ENCODE measurements at regions not wholly inside any gene's neighbourhood (a gene's known extent, or its start where the extent isn't known, plus 50 kb on each side); places are given as distances from the start of the nearest gene placed in this dataset.

GRCh38 chr3:168322941-168323340 lies 227.2 kb upstream of the GOLIM4 start:
- Histone ChIP-seq H3K27me3 (ENCODE audit: insufficient read depth, poor library complexity, severe bottlenecking) (no peaks in the 10 kb centered on the region), H3K4me3 (replicated peaks; ENCODE audit: insufficient read depth, low read length) (no peak overlapping the region), H3K27ac (replicated peaks) (no peak overlapping the region)
- TF ChIP-seq POLR2AphosphoS5 (IDR thresholded peaks at IDR 0.05; ENCODE audit: low read depth) (no peak), SPI1 (IDR thresholded peaks at IDR 0.05; ENCODE audit: borderline replicate concordance, low read depth) (no peak), CTCF (IDR thresholded peaks at IDR 0.05; ENCODE audit: insufficient read depth, low read length) (no peak), REST (IDR thresholded peaks at IDR 0.05; ENCODE audit: insufficient replicate concordance, low read depth) (no peak), GABPA (IDR thresholded peaks at IDR 0.05; ENCODE audit: low read depth) (no peak)
- DNase-seq (ENCODE audit: low read depth in 1 of 2, low spot score in 1 of 2), result no peak

GRCh38 chr3:168314166-168314565 lies 218.4 kb upstream of the GOLIM4 start:
- Histone ChIP-seq H3K27me3 (ENCODE audit: insufficient read depth, poor library complexity, severe bottlenecking) (no peaks in the 10 kb centered on the region), H3K27ac (replicated peaks) (no peak overlapping the region), H3K4me3 (replicated peaks; ENCODE audit: insufficient read depth, low read length) (no peak overlapping the region)
- no peak for TF ChIP-seq GABPA (IDR thresholded peaks at IDR 0.05; ENCODE audit: low read depth)
- no peak for TF ChIP-seq CTCF (IDR thresholded peaks at IDR 0.05; ENCODE audit: insufficient read depth, low read length)
- TF ChIP-seq SPI1 (IDR thresholded peaks at IDR 0.05; ENCODE audit: borderline replicate concordance, low read depth), result no peak
- no peak for TF ChIP-seq REST (IDR thresholded peaks at IDR 0.05; ENCODE audit: insufficient replicate concordance, low read depth)
- no peak for TF ChIP-seq POLR2AphosphoS5 (IDR thresholded peaks at IDR 0.05; ENCODE audit: low read depth)
- no peak for DNase-seq (ENCODE audit: low read depth in 1 of 2, low spot score in 1 of 2)

- H3K4me3 ChIP-seq (replicated peaks; ENCODE audit: insufficient read depth, low read length), result no peak overlapping the region
- DNase-seq (ENCODE audit: low read depth in 1 of 2, low spot score in 1 of 2), result no peak
- H3K27me3 ChIP-seq (ENCODE audit: insufficient read depth, poor library complexity, severe bottlenecking), result no peaks in the 10 kb centered on the region
- H3K27ac ChIP-seq (replicated peaks), result no peak overlapping the region
- TF ChIP-seq POLR2AphosphoS5 (IDR thresholded peaks at IDR 0.05; ENCODE audit: low read depth) (no peak), REST (IDR thresholded peaks at IDR 0.05; ENCODE audit: insufficient replicate concordance, low read depth) (no peak), SPI1 (IDR thresholded peaks at IDR 0.05; ENCODE audit: borderline replicate concordance, low read depth) (no peak), GABPA (IDR thresholded peaks at IDR 0.05; ENCODE audit: low read depth) (no peak), CTCF (IDR thresholded peaks at IDR 0.05; ENCODE audit: insufficient read depth, low read length) (no peak)
Observed at GRCh38 chr3:168312984-168313383, 217.3 kb upstream of the GOLIM4 start.

All from HL-60 (cell line).